HG03460 (cell line): ENCODE measurements at regions not wholly inside any gene's neighbourhood (a gene's known extent, or its start where the extent isn't known, plus 50 kb on each side); places are given as distances from the start of the nearest gene placed in this dataset.
"Not testable (repeated sequence)": the region's sequence is repeated elsewhere in the genome, so short reads cannot be mapped to it uniquely, and the experiment has no call there.

ENCODE experiments used
- ATAC-seq: cut with Tn5 transposase; IDR thresholded peaks from one replicate; pipeline ENCODE4 v1.9.1; 2021; ENCODE audit not compliant: unreplicated experiment

DNA sequence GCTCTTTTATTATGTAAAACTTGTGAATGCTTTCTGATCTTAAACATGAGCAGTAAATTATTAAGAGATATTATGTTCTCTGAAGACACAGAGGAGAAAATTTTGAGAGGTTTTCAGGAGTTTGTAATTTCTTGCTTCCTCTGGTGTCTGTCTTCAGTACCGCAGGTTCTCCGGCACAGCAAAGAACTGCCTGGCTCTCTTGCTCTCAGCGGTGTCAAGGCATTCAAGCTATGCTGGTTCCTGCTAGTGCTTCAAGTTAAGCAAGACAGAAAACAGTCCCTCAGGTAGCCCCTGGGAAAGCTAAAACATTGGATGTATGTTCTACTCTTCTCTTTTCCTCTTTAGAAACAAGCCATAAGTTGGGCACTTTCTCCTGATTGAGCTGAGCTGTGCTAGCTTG lies 120.2 kb upstream of the CENPE start:
- ATAC-seq = no peak

DNA sequence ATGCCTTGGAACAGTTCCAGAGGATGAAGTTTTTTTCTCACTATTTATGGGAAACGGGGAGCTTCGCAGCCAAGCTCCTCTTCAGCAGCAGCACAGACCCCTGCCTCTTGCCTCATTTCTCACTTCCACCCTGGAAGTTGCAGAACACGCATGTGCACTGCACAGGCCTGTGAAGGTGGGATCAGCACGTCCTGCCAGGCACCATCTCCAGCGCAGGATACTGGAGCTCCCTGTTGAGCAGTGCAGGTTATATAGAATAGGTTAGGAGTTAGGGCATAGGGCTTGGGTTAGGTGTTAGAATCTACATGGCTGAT lies 110.1 kb upstream of the CENPE start:
- ATAC-seq = no peak

DNA sequence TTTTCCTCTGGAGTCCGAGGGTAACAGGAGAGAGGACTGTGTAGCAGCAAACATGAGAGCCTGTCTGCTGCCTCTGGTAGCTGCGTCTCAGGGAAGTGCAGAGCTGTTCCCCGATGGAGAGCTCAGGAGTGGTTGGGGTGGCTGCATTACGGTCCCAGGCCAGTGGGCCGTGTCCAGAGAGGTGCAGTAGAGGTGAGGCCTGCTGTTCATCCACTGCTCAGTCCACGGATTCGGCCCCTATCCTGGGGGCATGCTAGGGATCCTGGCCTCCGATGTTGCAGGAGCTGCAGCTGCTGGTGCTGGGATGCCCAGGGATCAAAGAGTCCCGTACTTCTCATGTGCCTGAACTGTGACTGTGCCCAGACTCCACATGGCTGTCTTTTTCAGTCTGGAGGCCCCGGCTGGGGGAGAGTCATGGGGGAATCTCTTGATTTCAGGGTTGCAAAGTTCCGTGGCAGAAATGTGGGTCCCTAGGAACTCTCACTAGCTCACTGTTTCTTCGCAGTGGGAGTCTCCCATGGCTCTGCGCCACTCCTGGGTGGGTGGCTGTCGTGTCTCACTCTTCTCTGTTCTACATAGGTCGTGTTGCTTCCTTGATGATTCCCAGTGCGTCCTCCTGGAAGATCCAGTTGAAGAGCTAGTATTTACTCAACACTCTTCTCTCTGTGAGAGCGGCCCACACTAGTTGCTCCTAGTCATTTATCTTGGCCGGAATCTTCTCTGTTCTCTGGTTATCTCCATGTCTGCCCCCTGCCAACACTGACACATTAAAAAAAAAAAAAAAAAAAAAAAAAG lies 109.5 kb upstream of the CENPE start:
- no peak for ATAC-seq

DNA sequence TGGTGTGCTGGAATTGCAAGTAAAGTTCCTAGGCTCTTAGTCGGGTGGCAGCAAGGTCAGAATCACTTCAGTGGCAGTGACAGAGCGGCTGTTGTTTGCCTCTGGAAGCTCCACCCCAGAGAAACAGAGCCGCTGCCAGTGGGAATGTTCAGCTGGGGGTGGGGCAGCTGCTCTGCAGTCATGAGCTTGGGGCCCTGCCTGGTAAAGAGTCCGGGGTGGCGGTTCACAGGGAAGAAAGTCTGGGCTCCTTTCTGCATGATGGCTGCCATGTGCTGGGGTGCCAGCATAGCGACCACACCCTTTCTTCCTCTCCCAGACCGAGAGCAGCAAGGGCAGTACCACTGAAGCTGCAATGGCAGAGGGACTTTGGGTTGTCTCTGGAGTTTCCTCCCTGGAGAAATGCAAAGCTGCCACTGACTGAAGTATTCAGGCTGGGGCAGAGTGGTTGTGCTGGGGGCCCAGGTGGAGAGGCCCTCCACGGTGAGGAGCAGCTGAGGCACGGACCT lies 108.8 kb upstream of the CENPE start:
- no peak for ATAC-seq

DNA sequence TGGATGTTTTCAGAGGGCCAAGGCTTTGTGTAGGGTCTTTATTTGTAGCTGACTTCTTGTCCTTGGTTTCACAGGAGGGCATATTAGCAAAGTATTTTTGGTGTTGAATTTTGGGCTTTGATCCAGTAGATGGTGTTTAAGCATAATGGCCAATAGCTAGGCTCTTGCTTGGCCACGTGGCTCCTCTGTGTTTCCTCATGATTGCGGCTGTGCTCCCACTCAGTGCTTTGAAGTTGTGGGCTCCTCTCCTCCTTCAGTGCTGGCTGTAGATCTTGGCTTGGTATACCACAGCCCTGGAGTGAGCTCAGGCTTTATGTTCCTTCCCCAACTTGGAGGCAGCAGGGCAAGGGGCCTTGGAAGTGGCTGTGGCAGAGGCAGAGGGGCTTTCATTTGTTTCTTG lies 107.2 kb upstream of the CENPE start:
- no peak for ATAC-seq

DNA sequence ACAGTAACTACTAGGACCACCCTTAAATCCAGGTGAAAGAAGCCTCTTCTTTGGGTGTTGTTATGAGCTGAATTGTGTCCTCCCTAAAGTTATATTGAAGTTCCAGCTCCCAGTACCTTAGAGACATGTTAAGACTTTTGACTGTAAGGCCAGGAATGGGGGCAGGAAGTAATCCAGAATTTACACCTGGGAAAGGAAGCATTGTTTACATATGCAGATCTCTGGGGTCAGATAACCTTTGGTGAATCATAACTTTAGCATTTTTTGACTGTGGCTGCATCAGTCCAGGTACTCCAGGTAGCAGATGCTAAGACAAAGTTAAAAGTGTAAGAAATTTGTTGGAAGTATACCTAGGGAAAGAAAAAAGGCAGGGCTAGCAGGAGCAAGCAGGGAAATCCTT lies 104.9 kb upstream of the CENPE start:
- no peak for ATAC-seq

DNA sequence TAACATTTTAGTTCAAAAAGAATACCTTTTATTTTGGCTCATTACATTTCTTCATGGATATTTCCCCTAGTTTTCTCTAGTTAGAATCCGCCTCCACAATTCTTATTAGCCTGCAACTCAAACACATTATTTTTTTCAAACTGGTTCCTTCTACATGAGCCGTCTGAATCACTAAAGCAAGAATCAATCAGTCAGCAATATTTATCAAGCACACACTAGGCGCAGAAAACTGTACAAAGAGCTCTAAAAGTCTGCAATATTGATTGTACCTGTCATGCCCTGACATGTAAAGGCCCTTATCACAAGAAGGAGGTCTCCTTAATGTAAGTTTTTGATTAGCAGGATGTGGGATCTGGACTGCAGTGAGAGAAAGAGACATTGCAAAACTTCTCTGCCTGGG lies 94.8 kb upstream of the CENPE start:
- no peak for ATAC-seq

DNA sequence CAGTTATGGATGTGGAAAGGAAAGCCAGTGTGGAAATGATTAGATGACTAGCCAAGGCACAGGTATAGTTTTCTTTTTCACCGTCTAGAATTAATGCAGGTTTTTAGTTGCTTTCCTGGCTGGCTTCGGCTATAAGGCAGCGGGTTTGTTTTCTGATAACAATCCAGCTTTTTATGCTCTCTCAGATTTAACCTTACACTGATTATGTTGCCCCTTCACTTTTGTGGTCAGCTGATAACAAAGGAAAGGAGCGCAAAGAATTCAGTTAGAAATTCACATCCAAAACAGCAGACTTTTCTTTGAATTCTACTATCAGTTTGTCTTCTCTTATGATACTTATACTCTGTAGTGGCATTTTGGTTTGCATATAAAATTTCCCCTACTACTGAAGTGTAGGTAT lies 94.2 kb upstream of the CENPE start:
- no peak for ATAC-seq

DNA sequence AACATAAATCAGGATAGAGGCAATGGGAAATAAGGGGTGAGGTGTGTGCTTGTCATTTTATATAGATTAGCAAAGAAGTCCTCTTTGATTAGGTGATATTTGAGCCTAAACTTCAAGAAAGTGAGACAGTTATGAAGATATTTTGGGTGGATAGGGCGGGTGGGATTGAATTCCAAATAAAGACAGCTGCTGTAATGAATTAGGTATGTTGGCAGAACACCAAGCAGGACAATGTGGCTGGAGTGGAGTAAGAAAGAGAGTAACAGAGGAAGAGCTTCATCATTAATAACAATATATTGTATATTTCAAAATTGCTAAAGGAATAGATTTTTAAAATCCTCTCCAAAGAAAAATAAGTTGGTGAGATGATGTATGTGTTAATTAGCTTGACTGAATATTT lies 91.0 kb upstream of the CENPE start:
- ATAC-seq = no peak

DNA sequence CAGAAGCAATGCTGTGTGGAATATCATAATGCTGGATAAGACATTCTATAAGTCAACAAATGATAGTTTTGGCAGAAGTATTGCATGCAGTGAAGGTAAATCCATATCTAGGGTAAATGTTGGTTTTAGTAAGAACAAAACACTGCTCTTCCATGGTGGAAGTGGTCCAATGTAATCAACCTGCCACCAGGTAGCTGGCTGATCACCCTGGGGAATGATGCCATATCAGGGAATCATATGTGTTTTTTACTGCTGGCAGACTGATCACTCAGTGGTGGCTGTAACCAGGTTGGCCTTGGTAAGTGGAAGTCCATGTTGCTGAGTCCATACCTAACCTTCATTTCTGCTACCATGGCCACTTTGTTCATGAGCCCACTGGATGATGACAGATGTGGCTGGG lies 74.0 kb upstream of the CENPE start:
- ATAC-seq = no peak

- ATAC-seq = no peak
Measured at GRCh38 chr4:103268746-103269145, 70.6 kb upstream of the CENPE start.

DNA sequence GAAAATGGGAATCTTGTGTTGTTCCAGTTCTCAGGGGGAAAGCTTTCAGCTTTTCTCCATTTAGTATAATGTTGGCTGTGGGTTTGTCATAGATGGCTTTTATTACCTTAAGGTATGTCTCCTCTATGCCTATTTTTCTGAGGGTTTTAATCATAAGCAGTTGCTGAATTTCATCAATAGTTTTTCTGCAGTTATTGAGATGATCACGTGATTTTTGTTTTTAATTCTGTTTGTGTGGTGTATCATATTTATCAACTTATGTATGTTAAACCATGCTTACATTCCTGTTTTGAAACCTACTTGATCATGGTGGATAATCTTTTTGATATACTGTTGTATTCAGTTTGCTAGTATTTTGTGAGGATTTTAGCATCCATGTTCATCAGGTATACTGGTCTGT lies 66.8 kb upstream of the CENPE start:
- no peak for ATAC-seq

DNA sequence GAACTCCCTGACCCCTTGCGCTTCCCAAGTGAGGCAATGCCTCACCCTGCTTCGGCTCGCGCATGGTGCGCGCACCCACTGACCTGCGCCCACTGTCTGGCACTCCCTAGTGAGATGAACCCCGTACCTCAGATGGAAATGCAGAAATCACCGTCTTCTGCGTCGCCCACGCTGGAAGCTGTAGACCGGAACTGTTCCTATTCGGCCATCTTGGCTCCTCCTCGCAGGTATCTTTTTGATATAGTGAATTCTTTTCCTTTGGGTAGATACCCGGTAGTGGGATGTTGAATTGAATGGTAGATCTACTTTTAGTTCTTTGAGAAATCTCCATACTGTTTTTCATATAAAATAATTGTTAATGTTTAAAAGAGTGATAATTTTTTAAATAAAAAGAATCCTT lies 57.9 kb upstream of the CENPE start:
- ATAC-seq = not testable (repeated sequence)
